OCI-LY3 (cell line): ENCODE measurements at regions not wholly inside any gene's neighbourhood (a gene's known extent, or its start where the extent isn't known, plus 50 kb on each side); places are given as distances from the start of the nearest gene placed in this dataset.

Experiments
- H2AFZ ChIP-seq: fragments of 200-600, 300-600 bp; shearing (Covaris generic); 2 replicates; pipeline ENCODE4 v1.6.0; 2014; ENCODE audit warnings: antibody characterized with exemption, low read depth, low read length
- H3K27ac ChIP-seq: fragments of 200-600, 300-600 bp; sonication (generic); 2 replicates; pipeline ENCODE4 v1.5.1; 2014; ENCODE audit warnings: mild to moderate bottlenecking, low read length, moderate library complexity, mixed read lengths
- H3K27me3 ChIP-seq: fragments of 200-600, 300-600 bp; sonication (generic); 2 replicates; pipeline ENCODE4 v1.6.1; 2014; ENCODE audit warnings: low read depth, low read length, mixed read lengths
- H3K36me3 ChIP-seq: fragments of 200-600, 300-600 bp; sonication (generic); replicated peaks from 2 replicates; pipeline ENCODE3; 2014; ENCODE audit warnings: low read depth, low read length, mixed read lengths
- H3K4me1 ChIP-seq: fragments of 300-600, 200-600 bp; sonication (generic); 2 replicates; pipeline ENCODE4 v1.6.1; 2014; ENCODE audit warnings: low read length, mixed read lengths
- H3K4me2 ChIP-seq: fragments of 200-600, 300-600 bp; sonication (generic); 2 replicates; pipeline ENCODE4 v1.6.1; 2014; ENCODE audit warnings: low read length, mixed read lengths
- H3K4me3 ChIP-seq: fragments of 300-600, 200-600 bp; sonication (generic); 2 replicates; pipeline ENCODE4 v1.5.1; 2014; ENCODE audit warnings: antibody characterized with exemption, mild to moderate bottlenecking, low read length, moderate library complexity
- H3K79me2 ChIP-seq: fragments of 300-600, 200-600 bp; shearing (Covaris generic); 2 replicates; pipeline ENCODE4 v1.6.1; 2014; ENCODE audit warnings: mild to moderate bottlenecking, low read length, mixed read lengths
- H3K9ac ChIP-seq: fragments of 300-600, 200-600 bp; shearing (Covaris generic); 2 replicates; pipeline ENCODE4 v1.6.0; 2014; ENCODE audit warnings: mild to moderate bottlenecking, low read length, moderate library complexity
- H3K9me3 ChIP-seq: fragments of 200-600, 300-600 bp; shearing (Covaris generic); 2 replicates; pipeline ENCODE4 v1.6.1; 2014; ENCODE audit warnings: low read length, mixed read lengths; ENCODE audit not compliant: insufficient read depth
- H4K20me1 ChIP-seq: fragments of 200-600, 300-600 bp; sonication (generic); 2 replicates; pipeline ENCODE4 v1.6.1; 2016; ENCODE audit warnings: low read length, mixed read lengths; ENCODE audit not compliant: insufficient read depth
- CTCF ChIP-seq: fragments of 200-600, 300-600 bp; sonication (generic); IDR thresholded peaks from 2 replicates; pipeline ENCODE4 v1.5.1; 2014; ENCODE audit warnings: antibody characterized with exemption, low read length, low read depth
- EZH2phosphoT487 ChIP-seq: fragments of 200-600 bp; shearing (Covaris generic); IDR thresholded peaks from 2 replicates; pipeline ENCODE4 v1.6.1; 2018; ENCODE audit warnings: antibody characterized with exemption, mixed run types, low read depth

- 0 out of 2 replicates have a peak, but pooled peaks cover 5% of the 10 kb centered on the region for H3K27me3 ChIP-seq
- H3K27ac ChIP-seq, result no peak overlapping the region
- H3K79me2 ChIP-seq, result no peaks in the 10 kb centered on the region
- TF ChIP-seq EZH2phosphoT487 (no peak), CTCF (no peak)
- H3K4me3 ChIP-seq, result no peak overlapping the region
- no peak overlapping the region for H3K9ac ChIP-seq
- no peaks in the 10 kb centered on the region for H4K20me1 ChIP-seq
- no peaks in the 10 kb centered on the region for H3K9me3 ChIP-seq
- no peak overlapping the region for H2AFZ ChIP-seq
- H3K4me2 ChIP-seq, result no peak overlapping the region
- H3K36me3 ChIP-seq, result no peaks in the 10 kb centered on the region
- H3K4me1 ChIP-seq, result no peaks in the 10 kb centered on the region
Measured at GRCh38 chr10:120984221-120984620, 133.1 kb downstream of the WDR11 start.

- no peak overlapping the region for H3K9ac ChIP-seq
- no peaks in the 10 kb centered on the region for H3K4me1 ChIP-seq
- no peak overlapping the region for H3K27ac ChIP-seq
- H3K79me2 ChIP-seq, result no peaks in the 10 kb centered on the region
- no peaks in the 10 kb centered on the region for H3K36me3 ChIP-seq
- H3K4me2 ChIP-seq, result no peak overlapping the region
- H2AFZ ChIP-seq, result no peak overlapping the region
- no peaks in the 10 kb centered on the region for H4K20me1 ChIP-seq
- H3K4me3 ChIP-seq, result no peak overlapping the region
- 0 out of 2 replicates have a peak, but pooled peaks cover 3% of the 10 kb centered on the region for H3K27me3 ChIP-seq
- H3K9me3 ChIP-seq, result no peaks in the 10 kb centered on the region
- no peak for TF ChIP-seq EZH2phosphoT487
- no peak for TF ChIP-seq CTCF
Measured at GRCh38 chr10:120987359-120987758, 136.2 kb downstream of the WDR11 start.

GRCh38 chr10:120988751-120989150, 137.6 kb downstream of the WDR11 start:
- Histone ChIP-seq H3K27ac (no peak overlapping the region), H3K79me2 (no peaks in the 10 kb centered on the region), H3K9ac (no peak overlapping the region), H2AFZ (no peak overlapping the region), H4K20me1 (no peaks in the 10 kb centered on the region), H3K9me3 (no peaks in the 10 kb centered on the region), H3K4me2 (no peak overlapping the region), H3K4me1 (no peaks in the 10 kb centered on the region), H3K4me3 (no peak overlapping the region), H3K27me3 (no peaks in the 10 kb centered on the region), H3K36me3 (no peaks in the 10 kb centered on the region)
- no peak for TF ChIP-seq CTCF
- no peak for TF ChIP-seq EZH2phosphoT487

- Histone ChIP-seq H3K9ac (no peak overlapping the region), H3K36me3 (no peaks in the 10 kb centered on the region), H3K27me3 (no peaks in the 10 kb centered on the region), H3K79me2 (no peaks in the 10 kb centered on the region), H3K4me2 (no peak overlapping the region), H3K4me1 (no peaks in the 10 kb centered on the region), H3K27ac (no peak overlapping the region), H3K4me3 (no peak overlapping the region), H2AFZ (no peak overlapping the region), H3K9me3 (no peaks in the 10 kb centered on the region), H4K20me1 (no peaks in the 10 kb centered on the region)
- TF ChIP-seq CTCF (no peak), EZH2phosphoT487 (no peak)
Measured at GRCh38 chr10:120989279-120989678, 138.1 kb downstream of the WDR11 start.
